ENCODE measurements at regions not wholly inside any gene's neighbourhood (a gene's known extent, or its start where the extent isn't known, plus 50 kb on each side); places are given as distances from the start of the nearest gene placed in this dataset.
"Not testable (repeated sequence)": the region's sequence is repeated elsewhere in the genome, so short reads cannot be mapped to it uniquely, and the experiment has no call there.

GRCh38 chr21:19420565-19420964 is 1017.0 kb upstream of the TMPRSS15 start:
- peak; percentile 90 for DNase-seq

GRCh38 chr21:19433623-19434022 is 1030.0 kb upstream of the TMPRSS15 start:
- DNase-seq, result no peak

- DNase-seq, result no peak
Observed at GRCh38 chr21:19440792-19441655, 1037.4 kb upstream of the TMPRSS15 start.

- no peak for DNase-seq
Observed at GRCh38 chr21:19458295-19458694, 1054.7 kb upstream of the TMPRSS15 start.

DNA sequence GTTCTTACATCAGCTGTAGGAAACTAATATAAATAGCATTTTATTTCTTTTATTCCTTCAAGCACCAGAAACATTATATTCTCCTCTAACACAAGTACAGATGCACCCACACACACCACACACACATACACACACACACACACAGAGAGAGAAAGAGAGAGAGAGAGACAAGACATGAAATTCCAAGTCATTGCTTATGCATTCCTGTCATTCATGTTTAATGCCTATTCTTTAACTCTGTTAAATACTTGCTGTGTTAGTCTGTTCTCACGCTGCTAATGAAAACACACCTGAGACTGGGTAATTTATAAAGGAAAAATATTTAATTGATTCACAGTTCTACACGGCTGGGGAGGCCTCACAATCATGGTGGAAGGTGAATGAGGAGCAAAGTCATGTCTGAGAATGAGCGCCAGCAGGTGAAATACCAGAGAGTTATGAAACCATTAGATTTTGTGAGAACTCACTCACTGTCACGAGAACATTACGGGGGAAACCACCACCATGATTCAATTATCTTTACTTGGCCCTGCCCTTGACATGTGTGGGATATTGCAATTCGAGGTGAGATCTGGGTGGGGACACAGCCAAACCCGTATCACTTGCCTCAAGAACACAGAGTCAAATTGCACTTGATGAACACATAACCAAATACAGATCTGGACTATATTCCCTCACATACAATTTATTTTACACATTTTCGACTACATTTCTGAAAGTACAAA is 1058.1 kb upstream of the TMPRSS15 start:
- no peak for DNase-seq

DNA sequence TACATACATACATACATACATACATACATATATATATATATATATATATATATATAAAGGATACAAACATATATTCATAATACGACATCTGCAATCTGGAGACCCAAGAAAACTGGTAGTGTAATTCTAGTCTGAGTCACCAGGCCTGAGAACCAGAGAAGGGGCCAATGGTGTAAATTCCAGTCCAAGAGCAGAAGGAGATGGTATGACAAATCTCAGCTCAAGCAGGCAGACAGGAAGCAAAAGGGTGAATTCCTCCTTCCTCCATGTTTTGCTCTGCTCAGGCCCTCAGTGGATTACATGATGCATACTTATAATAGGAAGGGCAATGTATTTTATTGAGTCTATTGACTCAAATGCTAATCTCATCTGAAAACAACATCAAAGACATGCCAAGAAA is 1060.4 kb upstream of the TMPRSS15 start:
- no peak for DNase-seq

DNA sequence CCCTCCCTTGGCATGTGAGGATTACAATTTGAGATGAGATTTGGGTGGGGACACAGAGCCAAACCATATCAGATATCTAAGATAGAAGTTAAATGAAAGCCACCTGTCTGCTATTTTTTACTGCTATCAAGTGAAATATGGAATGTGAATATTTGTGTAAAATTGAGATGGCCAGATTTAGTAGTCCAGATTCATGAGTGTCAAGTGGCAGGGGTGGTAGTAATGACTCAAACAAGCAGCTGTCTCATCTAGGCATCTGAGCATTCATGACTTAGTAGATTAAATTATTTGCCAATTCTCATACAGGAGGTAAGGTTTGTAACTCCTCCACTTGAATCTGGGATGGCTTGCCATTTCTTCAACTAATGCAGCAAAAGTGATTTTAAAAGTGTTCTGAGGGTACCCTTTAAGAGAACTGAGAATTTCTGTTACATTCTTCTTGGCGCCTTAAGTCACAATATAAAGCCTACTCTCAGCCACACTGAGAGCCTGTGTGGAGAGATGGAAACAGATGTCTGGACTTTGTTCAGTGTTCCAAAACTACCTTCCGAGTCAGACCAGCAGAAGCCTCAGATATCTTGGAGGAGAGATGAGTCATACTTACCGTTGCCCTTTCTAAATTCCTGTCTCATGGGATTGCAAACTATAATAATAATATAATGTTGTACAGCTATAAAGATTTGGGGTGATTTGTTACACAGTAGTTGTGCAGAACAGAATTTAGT is 1065.6 kb upstream of the TMPRSS15 start:
- DNase-seq, result no peak

- no peak for DNase-seq
Observed at GRCh38 chr21:19475525-19475924, 1071.9 kb upstream of the TMPRSS15 start.

DNA sequence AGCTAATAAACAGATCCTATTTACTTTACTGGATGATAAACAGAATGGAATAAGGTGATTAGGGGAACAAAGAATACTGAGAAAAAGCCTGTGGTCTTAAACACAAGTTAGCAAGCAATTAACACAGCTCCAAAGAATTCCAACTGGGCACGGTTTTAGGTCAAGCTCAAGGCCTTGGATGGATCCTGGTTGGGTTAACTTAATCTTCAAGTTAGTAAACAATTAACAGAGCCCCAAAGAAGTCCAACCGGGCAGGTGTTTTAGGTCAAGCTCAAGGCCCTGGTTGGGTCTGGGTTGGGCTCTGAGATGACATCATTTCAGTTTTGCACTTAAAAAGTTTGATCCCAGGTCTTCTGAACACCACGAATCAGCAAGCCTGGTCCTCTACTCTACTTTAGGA is 1086.3 kb upstream of the TMPRSS15 start:
- DNase-seq, result no peak

- DNase-seq, result no peak
Observed at GRCh38 chr21:19490481-19490880, 1086.9 kb upstream of the TMPRSS15 start.

GRCh38 chr21:19493437-19494241 is 1090.1 kb upstream of the TMPRSS15 start:
- not testable (repeated sequence) for DNase-seq

DNA sequence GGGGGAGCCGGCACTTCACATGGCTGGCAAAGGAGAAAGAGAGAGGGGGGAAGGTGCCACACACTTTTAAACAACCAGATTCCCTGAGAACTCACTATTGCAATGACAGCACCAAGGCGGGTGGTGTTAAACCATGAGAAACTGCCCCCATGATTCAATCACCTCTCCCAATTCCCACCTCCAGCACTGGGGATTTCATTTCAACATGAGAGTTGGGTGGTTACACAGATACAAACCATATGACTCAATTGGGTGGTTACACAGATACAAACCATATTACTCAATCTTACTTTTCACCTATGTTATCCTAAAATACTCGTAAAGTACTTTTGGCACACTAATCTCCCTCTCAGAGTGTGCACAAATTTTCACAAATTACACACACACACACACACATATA is 1097.5 kb upstream of the TMPRSS15 start:
- DNase-seq, result no peak

DNA sequence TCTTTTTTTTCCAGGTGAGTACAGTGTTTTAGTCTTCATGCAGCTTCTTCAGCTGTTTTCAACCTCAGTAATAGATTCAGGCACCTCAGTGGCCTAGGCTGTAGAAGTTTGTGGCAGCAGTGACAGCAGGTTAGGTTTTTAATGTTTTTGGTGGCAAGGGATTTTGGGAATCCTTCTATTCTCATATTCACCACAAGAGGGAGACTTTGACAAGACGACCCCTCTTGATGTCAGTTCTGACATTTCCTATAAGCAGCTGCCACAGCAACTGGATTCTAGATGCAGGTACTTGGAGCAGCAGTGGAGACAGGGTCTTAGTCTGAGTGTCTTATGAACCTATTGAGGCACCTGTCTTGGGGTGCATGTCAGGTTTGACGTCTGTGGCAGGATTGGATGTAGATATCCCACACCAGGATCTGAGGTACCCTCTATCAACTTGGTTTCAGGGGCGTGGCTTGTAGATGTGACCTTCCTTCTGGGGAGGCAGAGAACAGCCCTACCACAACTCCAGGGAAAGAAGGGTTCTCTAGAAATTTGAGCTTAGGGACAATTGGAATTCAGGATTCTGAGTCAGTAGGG is 1104.2 kb upstream of the TMPRSS15 start:
- DNase-seq, result no peak

DNA sequence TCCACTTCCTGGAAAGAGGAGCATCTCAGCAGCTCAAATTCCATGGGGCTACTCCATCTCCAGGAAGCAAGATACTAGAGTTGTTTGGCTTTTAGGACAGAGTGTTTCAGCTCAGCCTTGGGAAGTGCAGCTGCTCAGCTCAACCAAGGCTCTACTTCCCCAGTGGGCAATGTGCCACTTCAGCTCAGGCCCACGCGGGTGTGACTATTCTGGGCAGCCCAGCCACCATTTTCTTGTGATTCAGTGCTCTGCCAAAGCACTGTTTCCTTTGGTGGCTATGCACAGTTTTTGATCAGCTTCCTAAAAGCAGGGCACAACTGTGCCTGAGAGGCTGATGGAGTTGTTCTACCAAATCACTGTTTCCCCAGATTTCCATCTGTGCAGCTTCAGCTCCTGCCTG is 1104.9 kb upstream of the TMPRSS15 start:
- DNase-seq, result no peak

GRCh38 chr21:19508844-19509243 is 1105.3 kb upstream of the TMPRSS15 start:
- DNase-seq, result no peak

GRCh38 chr21:19510057-19510456 is 1106.5 kb upstream of the TMPRSS15 start:
- no peak for DNase-seq

GRCh38 chr21:19510653-19511052 is 1107.1 kb upstream of the TMPRSS15 start:
- DNase-seq, result no peak

- DNase-seq, result no peak
Observed at GRCh38 chr21:19522381-19522780, 1118.8 kb upstream of the TMPRSS15 start.

DNA sequence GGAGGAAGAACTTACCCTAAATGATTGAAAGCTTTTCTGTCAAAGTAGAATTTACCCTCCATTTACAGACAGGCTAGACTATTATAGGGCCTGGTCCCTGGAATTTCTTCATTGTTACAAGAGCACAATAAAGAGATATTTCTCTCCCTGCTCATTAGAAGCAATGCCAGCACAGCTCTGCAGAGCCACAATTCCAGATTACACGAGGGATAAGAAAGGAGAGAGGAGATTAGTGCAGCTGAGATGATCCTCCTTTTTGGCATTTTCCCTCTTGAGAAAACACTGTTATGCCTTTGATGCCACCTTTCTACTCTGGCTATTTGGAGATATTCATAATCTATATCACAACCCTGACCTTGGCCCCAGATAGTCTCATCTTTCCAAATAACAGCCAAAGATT is 1119.5 kb upstream of the TMPRSS15 start:
- no peak for DNase-seq

- DNase-seq, result peak; percentile 19
Observed at GRCh38 chr21:19523746-19524145, 1120.2 kb upstream of the TMPRSS15 start.

GRCh38 chr21:19529031-19529430 is 1125.4 kb upstream of the TMPRSS15 start:
- peak; percentile 19 for DNase-seq

- DNase-seq, result no peak
Observed at GRCh38 chr21:19535356-19535755, 1131.8 kb upstream of the TMPRSS15 start.
